ENCODE measurements at regions not wholly inside any gene's neighbourhood (a gene's known extent, or its start where the extent isn't known, plus 50 kb on each side); places are given as distances from the start of the nearest gene placed in this dataset.

DNA sequence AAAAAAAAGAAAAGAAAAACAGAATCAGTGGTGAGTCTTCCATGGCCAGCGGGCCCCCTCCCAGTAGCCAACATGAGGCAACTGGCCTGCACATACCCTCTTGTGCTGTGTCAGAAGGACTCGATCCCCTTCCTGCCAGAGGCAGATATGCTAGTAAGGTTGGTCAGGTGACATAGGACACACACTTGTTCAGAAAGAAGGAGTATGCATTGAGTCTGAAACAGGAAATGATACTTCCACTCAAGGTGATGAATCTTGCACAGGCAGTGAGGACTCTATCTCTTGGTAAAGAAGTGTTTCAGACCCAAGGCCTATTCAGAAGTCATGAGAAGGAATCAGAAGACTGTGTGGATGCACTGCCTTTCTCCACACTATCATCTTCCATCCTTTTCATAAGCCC, 269.7 kb upstream of the FAR2 start:
- DNase-seq (ENCODE audit: low spot score) = no peak

DNA sequence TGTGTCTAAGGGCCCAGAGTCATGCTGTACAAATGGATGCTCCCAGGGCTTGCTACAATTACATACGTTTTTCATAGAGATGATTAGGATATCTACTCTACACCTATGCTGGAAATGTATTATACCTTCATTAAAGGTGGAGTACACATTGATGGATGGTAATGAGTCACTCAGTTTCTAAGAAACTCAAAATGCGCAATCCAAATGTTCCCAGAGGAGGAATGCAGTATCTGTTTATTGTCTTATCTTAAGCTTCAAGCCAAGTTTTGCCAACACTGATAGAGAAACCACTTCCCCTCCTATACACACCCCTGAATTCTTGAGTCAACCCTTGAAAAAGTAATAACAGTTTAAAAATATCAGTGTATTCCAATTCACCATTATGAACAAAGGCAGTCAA, 266.6 kb upstream of the FAR2 start:
- DNase-seq (ENCODE audit: low spot score) = no peak

DNA sequence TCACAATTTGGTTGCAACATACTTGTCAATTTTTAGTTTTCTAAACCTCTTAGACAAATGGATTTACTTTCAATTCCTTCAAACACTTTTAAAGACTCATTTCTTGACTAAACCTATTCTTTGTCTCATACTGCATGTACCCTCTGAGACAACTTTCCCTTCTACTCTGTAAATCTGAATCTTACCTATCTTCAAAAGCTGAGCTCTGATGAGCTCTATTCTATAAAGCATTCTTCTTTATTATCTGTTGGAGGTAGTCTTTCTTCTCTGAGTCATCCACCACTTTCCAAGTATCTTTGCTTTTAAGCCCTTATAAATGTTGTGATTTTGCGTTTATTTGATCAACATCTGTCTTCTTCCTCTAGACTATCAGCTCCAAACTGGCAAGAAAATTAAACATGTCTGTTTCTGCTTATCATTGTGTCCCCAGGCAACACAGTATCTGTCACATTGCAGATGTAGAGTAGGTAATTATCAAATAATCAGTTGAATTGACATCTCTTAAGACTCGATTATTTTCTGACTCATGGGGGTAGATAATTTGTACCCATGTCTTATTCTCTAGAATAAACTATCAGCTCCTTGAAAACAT, 265.6 kb upstream of the FAR2 start:
- DNase-seq (ENCODE audit: low spot score) = no peak

DNA sequence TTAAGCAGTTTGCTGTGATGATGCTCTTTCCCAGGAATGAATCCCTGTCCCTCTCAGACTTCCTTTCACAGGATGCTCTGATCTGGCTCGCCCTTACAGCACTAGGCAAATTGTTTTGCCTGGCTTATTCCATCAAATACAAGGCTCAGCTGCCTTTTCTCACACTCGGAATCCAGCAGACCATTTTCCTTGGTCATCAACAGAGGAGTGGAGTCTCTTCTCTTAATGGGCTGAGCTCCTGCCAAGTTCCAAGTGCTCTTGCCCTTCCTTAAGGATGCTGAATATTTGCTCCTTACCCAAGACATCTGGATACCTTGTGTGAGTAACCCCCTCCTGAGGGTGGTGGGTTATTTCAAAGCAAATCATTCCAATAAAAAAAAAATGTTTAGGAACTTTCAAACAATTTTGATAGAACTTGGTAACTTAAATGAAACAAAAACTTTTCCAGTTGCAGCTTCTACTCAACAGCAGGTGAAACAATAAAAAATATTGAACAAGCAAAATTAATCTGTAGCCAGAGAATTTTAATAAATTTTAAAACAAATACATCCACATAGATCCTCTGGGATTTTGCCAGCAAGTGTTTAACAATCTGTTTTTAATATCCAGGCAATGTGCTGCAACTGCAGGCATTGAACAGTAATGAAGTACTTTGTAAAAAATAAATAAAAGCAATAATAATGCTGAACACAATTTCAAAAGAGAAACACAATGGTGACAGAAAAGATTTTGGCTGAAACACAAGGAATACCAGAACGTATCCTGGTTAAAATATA, 264.0 kb upstream of the FAR2 start:
- DNase-seq (ENCODE audit: low spot score) = no peak

DNA sequence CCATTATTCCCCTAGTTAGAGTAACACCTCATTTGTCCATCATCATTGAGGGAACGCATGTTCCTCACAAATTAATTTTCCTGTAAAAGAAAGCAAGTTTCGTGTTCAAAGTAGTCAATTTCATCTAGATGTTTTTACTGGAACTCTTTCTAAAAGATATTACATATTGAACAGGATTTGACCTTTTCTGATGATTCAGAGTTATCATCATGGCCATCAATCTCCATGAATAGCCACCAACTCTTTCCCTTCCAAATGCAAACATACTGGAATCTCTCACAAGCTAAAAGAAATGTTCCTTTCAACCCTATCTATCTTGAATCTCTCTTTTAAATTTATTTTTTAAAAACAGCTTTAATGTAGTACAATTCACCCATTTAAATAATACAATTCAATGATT, 263.1 kb upstream of the FAR2 start:
- no peak for DNase-seq (ENCODE audit: low spot score)

DNA sequence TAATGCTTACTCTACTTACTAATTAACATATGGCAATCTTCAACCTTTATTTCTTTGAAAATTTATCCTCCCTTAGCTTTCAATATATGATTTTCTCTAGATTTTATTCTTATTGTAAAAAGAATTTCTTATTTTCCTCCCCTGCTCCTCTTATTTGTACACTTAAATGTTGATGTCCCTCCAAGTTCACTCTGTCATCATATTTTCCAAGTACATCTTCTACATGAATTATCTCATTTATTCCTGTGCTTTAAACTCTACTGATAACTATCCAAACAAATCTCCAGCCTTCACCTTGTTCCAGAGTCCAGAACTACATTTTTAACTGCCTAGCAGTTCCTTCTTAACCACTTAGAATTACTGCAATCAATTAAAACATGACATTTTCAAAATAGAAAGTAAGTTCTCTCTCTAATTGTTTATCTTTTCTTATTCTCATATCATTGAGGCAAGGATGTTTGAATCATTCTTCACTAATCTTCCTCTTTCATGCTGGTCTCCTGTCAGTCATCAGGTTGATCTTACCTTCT, 261.6 kb upstream of the FAR2 start:
- no peak for DNase-seq (ENCODE audit: low spot score)

DNA sequence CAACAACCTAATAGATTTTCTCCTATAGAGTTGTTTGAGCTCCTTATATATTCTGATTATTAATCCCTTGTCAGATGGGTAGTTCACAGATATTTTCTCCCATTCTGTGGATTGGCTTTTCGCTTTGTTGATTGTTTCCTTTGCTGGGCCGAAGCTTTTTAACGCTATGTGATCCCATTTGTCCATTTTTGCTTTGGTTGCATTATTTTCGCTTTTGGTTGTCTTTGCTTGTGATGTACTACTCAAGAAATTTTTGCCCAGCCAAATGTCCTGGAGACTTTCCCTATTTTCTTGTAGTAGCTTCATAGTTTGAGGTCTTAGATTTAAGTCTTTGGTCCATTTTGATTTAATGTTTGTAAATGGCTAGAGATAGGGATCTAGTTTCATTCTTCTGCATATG, 258.4 kb upstream of the FAR2 start:
- DNase-seq (ENCODE audit: low spot score) = no peak

DNA sequence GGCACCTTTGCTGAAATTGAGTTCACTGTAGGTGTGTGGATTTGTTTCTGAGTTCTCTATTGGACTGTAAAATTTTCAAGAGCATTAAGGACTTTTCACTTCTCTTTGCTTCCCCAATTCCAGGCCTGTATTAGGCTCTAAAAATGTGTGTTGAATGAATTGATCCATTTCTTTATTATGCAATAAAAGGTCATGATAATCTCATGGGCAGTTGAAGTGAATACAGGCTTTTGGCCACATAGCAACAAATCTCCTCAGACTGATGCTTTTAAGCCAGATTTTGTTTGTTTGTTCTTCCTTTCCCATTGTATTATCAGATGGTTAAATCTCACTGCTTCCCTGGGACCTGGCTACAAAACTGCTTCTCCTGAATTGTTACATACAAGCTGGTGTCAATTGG, 258.0 kb upstream of the FAR2 start:
- no peak for DNase-seq (ENCODE audit: low spot score)

GRCh38 chr12:28893365-28893764, 255.7 kb upstream of the FAR2 start:
- no peak for DNase-seq (ENCODE audit: low spot score)

DNA sequence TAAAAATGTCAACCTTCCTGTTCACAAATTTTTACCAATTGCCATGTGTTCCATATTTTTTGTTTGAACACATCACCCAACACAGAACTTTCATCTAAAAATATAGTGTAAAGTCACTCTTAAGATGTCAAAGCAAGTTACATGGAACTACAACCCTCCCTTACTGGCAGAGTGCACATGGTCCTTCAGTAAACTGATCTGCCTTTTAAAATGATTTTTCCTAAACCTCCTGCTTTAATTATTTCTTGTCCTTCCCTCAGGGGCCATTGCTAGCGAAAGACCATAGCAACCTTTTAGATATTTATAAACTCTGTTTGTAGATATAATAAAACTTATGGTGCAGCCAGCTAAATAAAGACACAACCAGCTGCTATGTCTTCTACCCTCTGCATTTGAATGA, 255.2 kb upstream of the FAR2 start:
- DNase-seq (ENCODE audit: low spot score) = no peak

GRCh38 chr12:28896421-28896820, 252.7 kb upstream of the FAR2 start:
- no peak for DNase-seq (ENCODE audit: low spot score)

- DNase-seq (ENCODE audit: low spot score) = no peak
These were observed 251.0 kb upstream of the FAR2 start for GRCh38 chr12:28898038-28898437.

GRCh38 chr12:28899951-28900350, 249.1 kb upstream of the FAR2 start:
- no peak for DNase-seq (ENCODE audit: low spot score)

- DNase-seq (ENCODE audit: low spot score) = no peak
These were observed 243.7 kb upstream of the FAR2 start for GRCh38 chr12:28905220-28905955.

DNA sequence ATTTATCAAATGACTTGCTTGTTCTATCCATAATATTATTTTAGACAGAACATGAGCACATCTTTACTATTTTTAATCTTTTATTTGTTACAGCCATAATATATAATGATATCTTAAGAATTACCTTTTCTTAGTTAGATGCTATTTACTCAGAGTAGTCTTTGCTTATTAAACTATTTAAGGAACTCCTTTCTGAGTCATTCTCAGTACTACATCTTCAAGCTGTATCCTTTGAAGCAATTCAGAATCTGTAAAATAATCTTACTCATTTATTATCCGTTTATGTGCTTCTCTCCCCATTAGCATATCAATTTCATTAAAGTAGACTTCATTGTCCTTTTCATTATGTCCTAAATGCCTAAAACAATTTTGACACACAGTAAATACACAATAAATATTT, 240.4 kb upstream of the FAR2 start:
- DNase-seq (ENCODE audit: low spot score) = no peak

DNA sequence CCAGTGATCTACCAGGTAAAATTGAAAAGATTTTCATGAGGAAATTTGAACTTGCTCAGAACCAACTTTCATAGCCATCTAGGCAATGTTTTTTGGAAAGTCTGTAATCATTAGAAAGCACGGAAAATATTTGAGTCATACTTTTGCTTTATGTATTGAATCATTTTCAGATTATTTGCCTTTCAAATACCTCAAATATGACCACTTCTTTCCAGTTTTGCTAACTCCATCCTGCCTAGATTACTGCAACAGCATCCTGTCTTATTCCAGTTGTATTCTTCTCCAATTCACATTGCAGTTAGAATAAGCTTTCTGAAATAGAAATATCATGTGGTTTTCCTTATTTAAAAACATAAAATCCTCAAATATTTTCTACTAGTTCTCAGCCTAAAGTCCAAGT, 239.8 kb upstream of the FAR2 start:
- no peak for DNase-seq (ENCODE audit: low spot score)

DNA sequence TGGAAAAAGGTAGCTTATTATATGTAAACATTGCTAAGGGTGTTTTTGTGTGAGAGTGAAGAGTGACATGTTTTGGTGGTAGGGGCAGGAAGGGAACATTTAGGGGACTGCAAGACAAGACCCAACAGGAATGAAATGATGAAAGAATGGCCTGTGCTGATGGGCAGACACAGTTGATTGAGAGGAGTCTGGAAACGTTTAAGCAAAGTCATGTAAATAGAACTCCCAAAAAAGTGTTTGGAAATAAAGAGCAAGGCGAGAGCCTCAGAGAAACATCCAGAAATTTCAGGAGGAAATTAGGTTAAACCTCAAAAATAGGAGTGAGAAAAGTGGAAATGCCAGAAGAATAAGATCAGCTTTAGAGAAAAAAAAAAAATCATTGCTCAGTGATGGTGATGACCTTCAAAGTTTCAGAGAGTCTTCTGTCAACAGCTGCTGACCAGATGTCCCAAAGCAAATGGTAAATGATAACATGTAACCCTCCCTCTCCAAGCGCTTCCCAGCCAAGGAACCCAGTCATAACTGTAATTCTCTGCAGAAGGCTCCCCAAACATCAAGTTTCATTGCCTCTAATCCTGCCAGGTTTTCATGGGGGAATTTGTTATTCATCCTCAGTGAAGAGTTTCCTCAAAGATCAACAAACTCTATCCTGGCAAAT, 223.2 kb upstream of the FAR2 start:
- DNase-seq (ENCODE audit: low spot score) = no peak

GRCh38 chr12:28930704-28931103, 218.4 kb upstream of the FAR2 start:
- DNase-seq (ENCODE audit: low spot score) = no peak

DNA sequence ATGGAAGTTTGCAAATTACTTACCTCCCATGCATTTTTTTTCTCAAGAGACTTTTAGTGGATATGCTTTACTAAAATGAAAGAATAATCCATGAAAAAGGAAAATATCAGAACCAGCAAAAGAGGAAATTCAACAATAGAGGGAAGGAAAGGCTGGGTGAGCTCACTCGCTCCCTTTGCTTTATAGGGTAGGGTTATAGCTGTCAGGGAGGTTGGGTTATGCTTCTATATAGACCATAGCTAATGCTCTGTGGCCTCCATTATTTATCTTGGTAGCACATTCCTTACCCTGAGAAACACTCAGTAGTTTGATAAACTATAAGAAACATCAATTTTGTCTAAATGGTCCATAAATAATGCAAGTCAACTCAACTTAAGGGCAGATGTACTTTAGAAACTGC, 215.9 kb upstream of the FAR2 start:
- no peak for DNase-seq (ENCODE audit: low spot score)

- DNase-seq (ENCODE audit: low spot score) = no peak
These were observed 215.1 kb upstream of the FAR2 start for GRCh38 chr12:28933864-28934527.

- peak; percentile 52 for DNase-seq (ENCODE audit: low spot score)
These were observed 212.9 kb upstream of the FAR2 start for GRCh38 chr12:28936221-28936620.

- no peak for DNase-seq (ENCODE audit: low spot score)
These were observed 212.4 kb upstream of the FAR2 start for GRCh38 chr12:28936711-28937110.

All from Ammon's horn (tissue), 1 donor.